ENCODE measurements at regions not wholly inside any gene's neighbourhood (a gene's known extent, or its start where the extent isn't known, plus 50 kb on each side); places are given as distances from the start of the nearest gene placed in this dataset.

- TF ChIP-seq CTCF (IDR thresholded peaks at IDR 0.05) (no peak), POLR2A (IDR thresholded peaks at IDR 0.05) (no peak)
These were observed 494.9 kb downstream of the EPHA4 start for GRCh38 chr2:221077251-221077650.
